Mesothelial cell of epicardium (in vitro differentiated cells): ENCODE measurements at regions not wholly inside any gene's neighbourhood (a gene's known extent, or its start where the extent isn't known, plus 50 kb on each side); places are given as distances from the start of the nearest gene placed in this dataset.

ENCODE experiments used
- DNase-seq, 2 experiments: peaks; one replicate each; pipeline ENCODE4 v3.0.0; 2021; ENCODE audit warnings: low spot score in 2 of 2; ENCODE audit not compliant: unreplicated experiment in 2 of 2
- H3K27ac Mint-ChIP-seq: 2 replicates; pipeline ENCODE4 v1.8.0; 2021; ENCODE audit warnings: mixed read lengths
- H3K27me3 Mint-ChIP-seq: 2 replicates; pipeline ENCODE4 v1.8.0; 2021; ENCODE audit warnings: low read depth, mixed read lengths
- H3K36me3 Mint-ChIP-seq: 2 replicates; pipeline ENCODE4 v1.8.0; 2021; ENCODE audit warnings: mixed read lengths
- H3K4me1 Mint-ChIP-seq: 2 replicates; pipeline ENCODE4 v1.8.0; 2021; ENCODE audit warnings: mixed read lengths
- H3K4me3 Mint-ChIP-seq: 2 replicates; pipeline ENCODE4 v1.8.0; 2021; ENCODE audit warnings: mild to moderate bottlenecking, moderate library complexity, mixed read lengths
- H3K9me3 Mint-ChIP-seq: 2 replicates; pipeline ENCODE4 v1.8.0; 2021; ENCODE audit warnings: mixed read lengths
- CTCF ChIP-seq: fragments of 200-600 bp; sonication (generic); IDR thresholded peaks from one replicate; pipeline ENCODE4 v1.5.0; 2021; ENCODE audit warnings: antibody characterized with exemption; ENCODE audit not compliant: unreplicated experiment

- no peaks in the 10 kb centered on the region for H3K4me1 Mint-ChIP-seq
- no peak for DNase-seq
- no peak overlapping the region for H3K4me3 Mint-ChIP-seq
- peaks cover 3% of the 10 kb centered on the region for H3K9me3 Mint-ChIP-seq
- no peaks in the 10 kb centered on the region for H3K36me3 Mint-ChIP-seq
- H3K27me3 Mint-ChIP-seq = peaks cover 3% of the 10 kb centered on the region
- H3K27ac Mint-ChIP-seq = no peak overlapping the region
- no peak for TF ChIP-seq CTCF
These were observed 96.7 kb upstream of the BET1 start for GRCh38 chr7:94100723-94101345.

- DNase-seq = no peak
- H3K4me1 Mint-ChIP-seq = no peaks in the 10 kb centered on the region
- no peak overlapping the region for H3K27ac Mint-ChIP-seq
- TF ChIP-seq CTCF = no peak
- H3K27me3 Mint-ChIP-seq = no peaks in the 10 kb centered on the region
- H3K36me3 Mint-ChIP-seq = no peaks in the 10 kb centered on the region
- H3K4me3 Mint-ChIP-seq = no peak overlapping the region
- peaks cover 3% of the 10 kb centered on the region for H3K9me3 Mint-ChIP-seq
These were observed 100.1 kb upstream of the BET1 start for GRCh38 chr7:94104301-94104700.

GRCh38 chr7:94109556-94109955 is 105.4 kb upstream of the BET1 start:
- Mint-ChIP-seq H3K4me1 (no peaks in the 10 kb centered on the region), H3K4me3 (no peak overlapping the region), H3K27me3 (no peaks in the 10 kb centered on the region), H3K36me3 (no peaks in the 10 kb centered on the region), H3K9me3 (no peaks in the 10 kb centered on the region), H3K27ac (no peak overlapping the region)
- DNase-seq = no peak
- TF ChIP-seq CTCF = no peak

GRCh38 chr7:94111009-94111408 is 106.9 kb upstream of the BET1 start:
- H3K9me3 Mint-ChIP-seq = no peaks in the 10 kb centered on the region
- H3K36me3 Mint-ChIP-seq = no peaks in the 10 kb centered on the region
- no peaks in the 10 kb centered on the region for H3K27me3 Mint-ChIP-seq
- no peak overlapping the region for H3K27ac Mint-ChIP-seq
- no peak for DNase-seq
- no peak overlapping the region for H3K4me3 Mint-ChIP-seq
- no peaks in the 10 kb centered on the region for H3K4me1 Mint-ChIP-seq
- no peak for TF ChIP-seq CTCF

- Mint-ChIP-seq H3K27ac (no peak overlapping the region), H3K27me3 (no peaks in the 10 kb centered on the region)
These were observed 111.2 kb upstream of the BET1 start for GRCh38 chr7:94115316-94115715.

More at GRCh38 chr7:94115316-94115715, 111.2 kb upstream of the BET1 start:
- Mint-ChIP-seq H3K4me3 (no peak overlapping the region), H3K36me3 (no peaks in the 10 kb centered on the region), H3K4me1 (no peaks in the 10 kb centered on the region), H3K9me3 (no peaks in the 10 kb centered on the region)
- no peak for DNase-seq
- no peak for TF ChIP-seq CTCF
